Breast epithelium (tissue), 4 donors: ENCODE measurements at regions not wholly inside any gene's neighbourhood (a gene's known extent, or its start where the extent isn't known, plus 50 kb on each side); places are given as distances from the start of the nearest gene placed in this dataset.
"Not testable (repeated sequence)": the region's sequence is repeated elsewhere in the genome, so short reads cannot be mapped to it uniquely, and the experiment has no call there.

Experiments
- DNase-seq, 2 donors: peaks; one replicate each; pipeline ENCODE4 v3.0.0-alpha.2; 2019; ENCODE audit warnings: low spot score in 2 of 2
- H3K27ac ChIP-seq, 2 donors: fragments of 200-600 bp; sonication (generic) in 1 of 2; one replicate each; pipeline ENCODE4 v1.5.1; 2016 to 2019; ENCODE audit warnings: mild to moderate bottlenecking in 1 of 2
- H3K27me3 ChIP-seq, 2 donors: fragments of 200-600 bp; sonication (generic) in 1 of 2; one replicate each; pipeline versions ENCODE4 v1.5.1 to v1.6.0; 2017 to 2019; ENCODE audit warnings: control low read depth in 1 of 2, mild to moderate bottlenecking in 1 of 2
- H3K36me3 ChIP-seq: fragments of 200-600 bp; one replicate; pipeline ENCODE4 v1.5.1; 2019
- H3K4me1 ChIP-seq, 2 donors: fragments of 200-600 bp; sonication (generic); one replicate each; pipeline ENCODE4 v1.5.1; 2016 to 2019; ENCODE audit warnings: control low read depth in 1 of 2
- H3K4me3 ChIP-seq, 3 donors: fragments of 200-600 bp; sonication (generic); 1 replicate in 2 of 3; 2 replicates in 1 of 3; pipeline ENCODE4 v1.5.1; 2016 to 2019; ENCODE audit warnings: mild to moderate bottlenecking in 3 of 3, moderate library complexity in 2 of 3
- H3K9me3 ChIP-seq, 2 donors: fragments of 200-600 bp; sonication (generic) in 1 of 2; one replicate each; pipeline ENCODE4 v1.5.1; 2016 to 2019; ENCODE audit warnings: control low read depth in 1 of 2
- POLR2A ChIP-seq: fragments of 450-650 bp; IDR thresholded peaks from one replicate; pipeline ENCODE4 v1.6.1; 2016; ENCODE audit warnings: antibody characterized with exemption, mild to moderate bottlenecking, moderate library complexity
- POLR2AphosphoS5 ChIP-seq, 3 donors: sonication (generic); formaldehyde crosslinking; IDR thresholded peaks; one replicate each; pipeline ENCODE4 v1.6.1; 2017; ENCODE audit warnings: antibody characterized with exemption in 3 of 3
- intact Hi-C: fragments of 100-400 bp; cut with DNase I; formaldehyde crosslinking; loops from one replicate; pipeline ENCODE4 v1.15.1; 2023; ENCODE audit warnings: low total_unique reads
- TF ChIP-seq, protein P1 (sequence below), 3 donors: fragments of 450-650 bp; IDR thresholded peaks; one replicate each; pipeline ENCODE4 v1.5.1; 2016 to 2017; ENCODE audit warnings: antibody characterized with exemption in 3 of 3, mild to moderate bottlenecking in 3 of 3, moderate library complexity in 3 of 3

DNA sequence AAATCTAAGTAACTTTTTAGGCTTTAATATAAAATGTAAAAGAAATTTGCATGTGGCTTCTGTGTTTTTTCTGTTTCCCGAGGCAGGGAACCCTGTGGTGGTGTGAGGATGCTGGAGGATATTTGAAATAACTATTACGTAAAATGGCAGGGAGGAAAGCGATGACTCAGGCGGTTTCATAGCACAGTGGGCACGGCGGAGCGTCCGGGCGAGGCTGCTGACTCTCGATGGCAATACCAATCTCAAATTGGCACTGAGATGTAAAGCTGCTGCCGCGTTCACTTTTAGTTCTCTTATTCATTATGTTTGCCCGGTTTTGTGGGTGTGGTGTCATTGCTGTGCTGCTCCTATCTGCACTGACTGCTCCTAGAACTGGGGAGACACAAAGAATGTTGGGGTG is 254.3 kb downstream of the THBS2 start:
- TF ChIP-seq POLR2A (no peak), POLR2AphosphoS5 (IDR thresholded peaks at IDR 0.05) (no peak)
- TF ChIP-seq, protein P1, sequence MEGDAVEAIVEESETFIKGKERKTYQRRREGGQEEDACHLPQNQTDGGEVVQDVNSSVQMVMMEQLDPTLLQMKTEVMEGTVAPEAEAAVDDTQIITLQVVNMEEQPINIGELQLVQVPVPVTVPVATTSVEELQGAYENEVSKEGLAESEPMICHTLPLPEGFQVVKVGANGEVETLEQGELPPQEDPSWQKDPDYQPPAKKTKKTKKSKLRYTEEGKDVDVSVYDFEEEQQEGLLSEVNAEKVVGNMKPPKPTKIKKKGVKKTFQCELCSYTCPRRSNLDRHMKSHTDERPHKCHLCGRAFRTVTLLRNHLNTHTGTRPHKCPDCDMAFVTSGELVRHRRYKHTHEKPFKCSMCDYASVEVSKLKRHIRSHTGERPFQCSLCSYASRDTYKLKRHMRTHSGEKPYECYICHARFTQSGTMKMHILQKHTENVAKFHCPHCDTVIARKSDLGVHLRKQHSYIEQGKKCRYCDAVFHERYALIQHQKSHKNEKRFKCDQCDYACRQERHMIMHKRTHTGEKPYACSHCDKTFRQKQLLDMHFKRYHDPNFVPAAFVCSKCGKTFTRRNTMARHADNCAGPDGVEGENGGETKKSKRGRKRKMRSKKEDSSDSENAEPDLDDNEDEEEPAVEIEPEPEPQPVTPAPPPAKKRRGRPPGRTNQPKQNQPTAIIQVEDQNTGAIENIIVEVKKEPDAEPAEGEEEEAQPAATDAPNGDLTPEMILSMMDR (IDR thresholded peaks at IDR 0.05) = no peak
- H3K27ac ChIP-seq = no peak overlapping the region

DNA sequence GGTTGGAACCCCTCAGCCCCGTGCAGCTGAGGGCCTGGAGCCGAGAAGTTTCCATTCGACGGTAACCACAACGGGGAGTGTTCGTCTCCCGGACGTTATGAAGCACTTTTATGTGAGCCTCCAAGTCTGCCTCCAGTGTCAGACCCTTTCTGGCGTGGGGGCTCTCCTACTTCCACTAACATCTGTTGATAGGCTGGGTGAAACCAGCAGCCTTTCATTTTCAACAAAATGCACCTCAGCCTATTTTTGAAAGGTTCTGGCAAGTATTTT is 257.4 kb downstream of the THBS2 start:
- no peaks in the 10 kb centered on the region for H3K4me1 ChIP-seq
- TF ChIP-seq POLR2AphosphoS5 (IDR thresholded peaks at IDR 0.05) = no peak
- TF ChIP-seq POLR2A = no peak
- TF ChIP-seq, protein P1 (IDR thresholded peaks at IDR 0.05) = no peak
- H3K36me3 ChIP-seq = no peaks in the 10 kb centered on the region
- no peaks in the 10 kb centered on the region for H3K27me3 ChIP-seq
- H3K4me3 ChIP-seq = no peak overlapping the region
- no peaks in the 10 kb centered on the region for H3K9me3 ChIP-seq
- H3K27ac ChIP-seq = peak overlapping the region in 1 of 2 donors; percentile 62
- intact Hi-C loops = no loop called here
- no peak for DNase-seq

More for the DNA sequence above, 254.3 kb downstream of the THBS2 start:
- Histone ChIP-seq H3K36me3 (no peaks in the 10 kb centered on the region), H3K4me1 (no peaks in the 10 kb centered on the region), H3K4me3 (no peak overlapping the region), H3K9me3 (no peaks in the 10 kb centered on the region), H3K27me3 (no peaks in the 10 kb centered on the region)
- intact Hi-C loops = no loop called here
- no peak for DNase-seq

DNA sequence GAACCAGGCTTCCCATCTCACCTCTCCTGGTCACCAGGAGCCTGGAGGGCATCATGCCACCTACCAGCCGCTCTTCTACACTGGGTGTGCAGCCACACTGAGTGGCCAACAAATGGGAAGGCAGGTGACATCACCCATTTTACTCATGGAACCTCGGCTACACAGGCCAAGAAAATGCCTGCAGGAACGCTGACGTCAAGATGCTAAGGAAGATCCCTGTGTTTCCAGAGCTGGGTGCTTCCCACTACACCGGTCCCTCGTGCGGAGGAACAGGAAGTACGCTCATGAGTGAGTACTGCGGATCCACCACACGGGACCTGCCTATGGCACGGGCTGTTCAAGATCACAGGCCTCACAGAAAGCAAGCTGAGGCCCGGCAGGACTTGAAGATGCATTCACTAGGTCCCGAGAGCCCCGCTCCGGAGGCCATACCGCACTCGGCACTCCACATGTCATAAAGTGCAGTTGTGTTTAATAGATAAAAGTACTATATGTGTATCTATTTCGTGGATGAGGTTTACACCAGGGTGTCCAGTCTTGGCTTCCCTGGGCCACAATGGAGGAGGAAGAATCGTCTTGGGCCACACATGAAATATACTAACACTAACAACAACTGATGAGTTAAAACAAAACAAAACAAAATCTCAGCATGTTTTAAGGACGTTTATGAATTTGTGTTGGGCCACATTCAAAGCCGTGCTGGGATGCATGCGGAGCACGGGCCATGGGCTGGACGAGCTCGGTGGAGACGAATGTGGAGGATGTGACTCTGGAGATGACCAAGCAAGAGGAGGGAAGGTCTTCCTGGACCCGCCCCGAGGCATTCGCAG is 257.9 kb downstream of the THBS2 start:
- intact Hi-C loops = no loop called here
- no peak for DNase-seq
- Histone ChIP-seq H3K27me3 (no peaks in the 10 kb centered on the region), H3K4me3 (no peak overlapping the region), H3K27ac (peak overlapping the region in 1 of 2 donors; percentile 62), H3K4me1 (no peaks in the 10 kb centered on the region), H3K9me3 (no peaks in the 10 kb centered on the region), H3K36me3 (no peaks in the 10 kb centered on the region)
- TF ChIP-seq POLR2AphosphoS5 (IDR thresholded peaks at IDR 0.05) = no peak
- TF ChIP-seq, protein P1 (IDR thresholded peaks at IDR 0.05) = no peak
- TF ChIP-seq POLR2A = no peak

DNA sequence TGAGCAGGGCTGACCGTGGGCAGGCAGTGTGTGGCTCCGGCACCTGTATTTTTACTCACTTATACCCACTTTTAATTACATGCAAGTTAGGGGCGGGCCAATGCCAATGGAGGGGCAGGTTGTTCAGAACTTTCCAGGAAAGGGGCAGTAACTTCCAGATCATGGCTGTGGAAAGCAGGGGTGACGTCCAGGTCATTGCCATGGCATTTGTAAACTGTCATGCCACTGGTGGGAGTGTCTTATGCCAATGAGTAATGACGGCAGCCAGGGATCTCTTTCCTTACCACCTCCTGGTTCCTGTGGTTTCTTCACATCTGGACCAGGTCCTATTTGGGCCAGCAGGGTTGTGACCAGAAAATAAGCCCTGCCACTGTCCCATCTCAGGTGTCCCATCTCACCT is 258.7 kb downstream of the THBS2 start:
- TF ChIP-seq, protein P1 (IDR thresholded peaks at IDR 0.05) = no peak
- TF ChIP-seq POLR2A (no peak), POLR2AphosphoS5 (IDR thresholded peaks at IDR 0.05) (no peak)
- Histone ChIP-seq H3K27ac (no peak overlapping the region), H3K4me1 (no peaks in the 10 kb centered on the region), H3K9me3 (no peaks in the 10 kb centered on the region), H3K36me3 (no peaks in the 10 kb centered on the region), H3K27me3 (no peaks in the 10 kb centered on the region), H3K4me3 (no peak overlapping the region)
- intact Hi-C loops = no loop called here
- no peak for DNase-seq

DNA sequence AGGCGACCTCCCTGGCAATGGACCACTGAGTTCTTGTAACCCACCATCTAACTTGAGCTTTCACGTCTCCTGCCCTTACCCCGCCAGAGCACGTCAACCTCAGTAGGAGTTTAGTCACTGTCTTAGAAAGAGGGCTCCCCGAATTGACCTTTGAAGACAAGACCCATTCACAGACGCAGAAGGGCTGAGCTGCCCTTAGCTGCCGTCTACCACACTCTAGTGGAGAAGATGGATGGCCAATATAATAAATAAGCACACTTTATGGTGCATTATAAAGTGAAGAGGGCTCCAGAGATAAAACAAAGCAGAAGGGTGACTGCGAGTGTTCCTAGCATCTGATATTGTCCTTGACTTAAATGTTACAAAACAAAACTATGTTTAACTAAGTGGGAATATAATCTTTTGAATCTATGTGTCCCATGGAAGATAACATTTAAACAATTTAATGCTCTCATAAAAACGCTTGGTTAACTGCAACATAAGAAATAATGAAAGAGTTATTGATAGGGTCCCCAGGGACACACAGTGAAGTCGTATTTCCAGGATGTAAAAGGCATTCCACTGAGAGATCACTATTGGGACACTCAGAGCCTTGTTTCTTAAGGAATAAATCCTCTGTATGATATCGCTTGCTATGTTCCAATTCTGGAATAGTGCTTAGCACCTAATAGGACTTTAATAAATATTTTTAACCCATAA is 261.1 kb downstream of the THBS2 start:
- DNase-seq = no peak
- intact Hi-C loops = no loop called here
- H3K27me3 ChIP-seq = no peaks in the 10 kb centered on the region
- no peak overlapping the region for H3K27ac ChIP-seq
- TF ChIP-seq, protein P1 (IDR thresholded peaks at IDR 0.05) = no peak
- TF ChIP-seq POLR2AphosphoS5 (IDR thresholded peaks at IDR 0.05) = no peak
- no peak for TF ChIP-seq POLR2A
- H3K4me3 ChIP-seq = no peak overlapping the region
- H3K9me3 ChIP-seq = no peaks in the 10 kb centered on the region
- no peaks in the 10 kb centered on the region for H3K36me3 ChIP-seq
- no peaks in the 10 kb centered on the region for H3K4me1 ChIP-seq

DNA sequence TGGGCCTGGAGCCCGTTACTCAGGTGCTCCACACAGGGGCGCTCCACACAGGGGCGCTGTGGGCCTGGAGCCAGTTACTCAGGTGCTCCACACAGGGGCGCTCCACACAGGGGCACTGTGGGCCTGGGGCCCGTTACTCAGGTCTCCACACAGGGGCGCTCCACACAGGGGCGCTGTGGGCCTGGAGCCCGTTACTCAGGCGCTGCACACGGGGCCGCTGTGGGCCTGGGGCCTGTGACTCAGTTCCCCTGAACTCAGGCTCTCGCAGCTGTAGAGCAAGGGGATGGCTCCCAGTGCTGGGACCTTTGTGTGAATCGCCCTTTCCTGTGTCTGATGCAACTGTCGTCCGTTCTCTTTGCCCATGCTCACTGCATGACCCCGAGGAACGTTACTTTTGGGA is 262.0 kb downstream of the THBS2 start:
- H3K36me3 ChIP-seq, H3K4me3 ChIP-seq, H3K27ac ChIP-seq, H3K4me1 ChIP-seq, intact Hi-C loops, H3K27me3 ChIP-seq, DNase-seq, H3K9me3 ChIP-seq: not testable (repeated sequence)
